Choroid plexus epithelial cell (primary cell): ENCODE measurements at regions not wholly inside any gene's neighbourhood (a gene's known extent, or its start where the extent isn't known, plus 50 kb on each side); places are given as distances from the start of the nearest gene placed in this dataset.
"Not testable (repeated sequence)": the region's sequence is repeated elsewhere in the genome, so short reads cannot be mapped to it uniquely, and the experiment has no call there.

Experiments used
- DNase-seq: peaks from one replicate; pipeline ENCODE4 v3.0.0-alpha.2; 2010; ENCODE audit warnings: low read depth
- H3K4me3 ChIP-seq: 2 replicates; pipeline ENCODE4 v1.5.1; 2011; ENCODE audit warnings: low read depth, mild to moderate bottlenecking, control low read depth, low read length, moderate library complexity
- TF ChIP-seq, protein P1 (sequence below): conservative IDR thresholded peaks from 2 replicates; pipeline ENCODE4 v1.5.1; 2011; ENCODE audit warnings: low read depth, mild to moderate bottlenecking, control low read depth, inconsistent platforms, low read length, moderate library complexity

GRCh38 chr5:6078881-6079280, 299.5 kb downstream of the MED10 start:
- no peak for DNase-seq
- H3K4me3 ChIP-seq: no peak overlapping the region
- TF ChIP-seq, protein P1, sequence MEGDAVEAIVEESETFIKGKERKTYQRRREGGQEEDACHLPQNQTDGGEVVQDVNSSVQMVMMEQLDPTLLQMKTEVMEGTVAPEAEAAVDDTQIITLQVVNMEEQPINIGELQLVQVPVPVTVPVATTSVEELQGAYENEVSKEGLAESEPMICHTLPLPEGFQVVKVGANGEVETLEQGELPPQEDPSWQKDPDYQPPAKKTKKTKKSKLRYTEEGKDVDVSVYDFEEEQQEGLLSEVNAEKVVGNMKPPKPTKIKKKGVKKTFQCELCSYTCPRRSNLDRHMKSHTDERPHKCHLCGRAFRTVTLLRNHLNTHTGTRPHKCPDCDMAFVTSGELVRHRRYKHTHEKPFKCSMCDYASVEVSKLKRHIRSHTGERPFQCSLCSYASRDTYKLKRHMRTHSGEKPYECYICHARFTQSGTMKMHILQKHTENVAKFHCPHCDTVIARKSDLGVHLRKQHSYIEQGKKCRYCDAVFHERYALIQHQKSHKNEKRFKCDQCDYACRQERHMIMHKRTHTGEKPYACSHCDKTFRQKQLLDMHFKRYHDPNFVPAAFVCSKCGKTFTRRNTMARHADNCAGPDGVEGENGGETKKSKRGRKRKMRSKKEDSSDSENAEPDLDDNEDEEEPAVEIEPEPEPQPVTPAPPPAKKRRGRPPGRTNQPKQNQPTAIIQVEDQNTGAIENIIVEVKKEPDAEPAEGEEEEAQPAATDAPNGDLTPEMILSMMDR: no peak

GRCh38 chr5:6076341-6077239, 301.8 kb downstream of the MED10 start:
- DNase-seq: no peak
- TF ChIP-seq, protein P1: no peak
- H3K4me3 ChIP-seq: no peak overlapping the region

- H3K4me3 ChIP-seq, DNase-seq: not testable (repeated sequence)
Measured at GRCh38 chr5:6072488-6072887, 305.9 kb downstream of the MED10 start.

DNA sequence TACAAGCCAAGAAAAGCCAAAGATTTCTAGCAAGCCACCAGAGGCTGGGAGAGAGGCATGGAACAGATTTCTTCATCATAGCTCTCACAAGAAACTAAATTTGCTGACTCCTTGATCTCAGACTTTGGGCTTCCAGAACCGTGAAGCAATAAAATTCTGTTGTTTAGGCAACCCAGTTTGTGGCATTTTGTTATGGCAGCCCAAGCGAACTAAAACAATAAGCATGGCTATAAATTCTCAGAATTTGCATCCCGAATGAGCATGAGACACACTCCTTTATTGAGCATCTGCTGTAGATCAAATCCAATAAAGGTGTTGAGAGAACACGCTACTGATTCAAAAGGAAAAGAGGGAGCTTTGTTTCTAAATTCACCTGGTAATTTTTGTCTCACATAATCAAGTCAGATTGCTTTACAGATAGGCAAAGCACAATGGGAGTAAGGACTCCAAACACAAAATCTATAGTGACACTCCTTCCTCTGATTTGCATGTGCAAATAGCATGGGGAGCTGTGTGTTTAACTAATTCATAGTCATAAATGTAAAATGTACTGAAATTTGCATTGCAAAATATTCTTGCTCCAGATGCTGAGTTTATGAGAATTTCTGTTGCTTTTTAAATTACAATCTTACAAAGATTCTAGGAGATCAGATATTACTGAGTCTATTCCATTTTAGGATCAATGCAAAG, 308.7 kb downstream of the MED10 start:
- H3K4me3 ChIP-seq: no peak overlapping the region
- no peak for DNase-seq
- TF ChIP-seq, protein P1: no peak

DNA sequence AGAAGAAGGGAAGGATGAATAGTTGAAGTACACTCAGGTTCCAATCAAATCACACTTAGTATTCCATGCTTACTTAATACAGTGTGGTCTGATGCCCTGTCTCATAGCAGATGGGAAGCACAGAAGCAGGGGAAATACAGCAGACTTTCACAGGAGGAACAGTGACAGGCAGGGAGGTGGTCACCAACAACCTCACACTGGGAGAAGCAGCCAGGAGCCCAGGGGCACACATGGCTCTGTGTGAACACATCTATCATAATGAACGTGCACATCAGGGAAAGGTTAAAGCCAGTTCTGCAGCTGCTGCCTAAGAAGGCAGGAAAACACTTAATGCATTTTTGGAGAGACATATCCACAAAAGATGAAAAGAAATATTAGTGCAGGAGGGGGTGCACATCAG, 312.3 kb downstream of the MED10 start:
- H3K4me3 ChIP-seq: no peak overlapping the region
- TF ChIP-seq, protein P1: no peak
- no peak for DNase-seq

DNA sequence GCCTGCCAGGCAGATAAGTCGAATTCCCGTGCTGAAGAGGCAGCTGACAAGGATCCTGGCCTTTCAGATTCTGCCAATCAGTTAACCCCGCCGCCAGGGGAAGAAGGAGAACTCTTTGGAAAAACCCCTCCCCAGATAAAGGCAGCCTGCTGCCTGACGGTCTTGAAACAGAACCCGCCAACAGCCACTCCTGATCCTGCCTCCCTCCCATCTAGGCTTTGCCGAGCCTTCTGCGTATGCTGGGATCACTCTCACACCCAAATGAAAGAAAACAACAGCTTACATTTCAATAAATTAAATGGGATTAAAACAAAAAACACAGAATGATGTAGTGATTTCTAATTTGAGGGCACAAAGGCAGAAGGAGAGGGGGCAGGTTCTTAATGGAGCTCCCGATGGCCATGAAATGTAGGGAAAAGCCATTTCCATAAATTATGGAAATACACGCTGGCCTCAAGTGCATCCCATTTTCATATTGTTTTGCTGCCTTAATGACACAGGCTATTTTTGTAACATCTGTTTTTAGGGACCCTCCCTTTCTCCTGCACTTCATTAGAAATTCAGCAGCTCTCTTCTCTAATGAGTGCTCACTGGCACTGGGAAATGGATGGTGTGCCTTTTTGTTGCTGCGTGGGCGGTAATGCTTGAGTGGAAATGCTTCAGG, 319.1 kb downstream of the MED10 start:
- no peak overlapping the region for H3K4me3 ChIP-seq
- TF ChIP-seq, protein P1: no peak
- no peak for DNase-seq

DNA sequence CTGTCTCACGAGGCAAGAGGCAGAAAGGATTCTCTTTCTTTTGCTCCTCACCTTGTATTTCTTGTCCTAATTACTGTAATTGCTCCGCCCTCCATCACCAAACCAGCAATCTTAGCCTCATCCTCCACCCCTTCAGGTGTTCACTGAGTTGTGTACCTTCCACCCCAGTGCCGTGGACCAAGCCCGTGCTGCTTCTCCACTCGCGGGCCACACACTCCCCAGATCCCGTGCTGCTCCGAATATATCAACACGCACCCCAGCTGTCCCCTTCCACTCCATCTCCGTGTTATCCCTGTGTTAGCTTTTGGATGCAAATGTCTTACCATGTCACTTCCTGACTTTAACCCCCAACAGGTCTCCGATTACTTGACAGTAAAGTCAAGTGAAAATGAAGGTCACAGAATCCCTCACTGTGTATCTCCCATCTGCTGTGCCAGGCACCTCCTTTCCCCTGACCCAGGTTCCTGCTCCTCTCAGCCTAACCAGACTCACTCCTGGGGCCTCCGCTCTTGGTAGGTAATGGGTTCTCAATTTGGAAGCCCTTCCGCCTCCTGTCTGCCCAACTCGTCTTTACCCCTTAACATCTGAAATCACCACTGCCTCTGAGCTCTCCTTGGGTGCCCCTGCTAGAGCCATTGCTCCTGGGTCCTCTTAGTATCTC, 320.2 kb downstream of the MED10 start:
- TF ChIP-seq, protein P1: no peak
- no peak for DNase-seq
- H3K4me3 ChIP-seq: no peak overlapping the region
